WERI-Rb-1 (cell line): ENCODE measurements at regions not wholly inside any gene's neighbourhood (a gene's known extent, or its start where the extent isn't known, plus 50 kb on each side); places are given as distances from the start of the nearest gene placed in this dataset.

Source experiments
- DNase-seq: peaks from one replicate; pipeline ENCODE4 v3.0.0-alpha.2; 2020
- H3K27ac ChIP-seq: fragments of 250-450 bp; sonication (Bioruptor Pico); 2 replicates; pipeline ENCODE4 v1.5.1; 2020; ENCODE audit warnings: mild to moderate bottlenecking, moderate library complexity
- H3K27me3 ChIP-seq: fragments of 250-450 bp; sonication (Bioruptor Pico); 2 replicates; pipeline ENCODE4 v1.5.1; 2021; ENCODE audit warnings: mild to moderate bottlenecking, low read depth, moderate library complexity; ENCODE audit not compliant: insufficient read depth, severe bottlenecking
- H3K36me3 ChIP-seq: fragments of 250-450 bp; sonication (Bioruptor Pico); 2 replicates; pipeline ENCODE4 v1.5.1; 2020; ENCODE audit warnings: mild to moderate bottlenecking, moderate library complexity
- H3K4me3 ChIP-seq: 2 replicates; pipeline ENCODE4 v1.5.1; 2011; ENCODE audit warnings: low read depth, mild to moderate bottlenecking, control low read depth, low read length
- H3K9me3 ChIP-seq: fragments of 250-450 bp; sonication (Bioruptor Pico); 2 replicates; pipeline ENCODE4 v1.5.1; 2021; ENCODE audit warnings: mild to moderate bottlenecking, moderate library complexity; ENCODE audit not compliant: severe bottlenecking
- TF ChIP-seq, protein P1 (sequence below): IDR thresholded peaks from 2 replicates; pipeline ENCODE4 v1.5.1; 2011; ENCODE audit warnings: low read depth, mild to moderate bottlenecking, control low read depth, inconsistent platforms, low read length

DNA sequence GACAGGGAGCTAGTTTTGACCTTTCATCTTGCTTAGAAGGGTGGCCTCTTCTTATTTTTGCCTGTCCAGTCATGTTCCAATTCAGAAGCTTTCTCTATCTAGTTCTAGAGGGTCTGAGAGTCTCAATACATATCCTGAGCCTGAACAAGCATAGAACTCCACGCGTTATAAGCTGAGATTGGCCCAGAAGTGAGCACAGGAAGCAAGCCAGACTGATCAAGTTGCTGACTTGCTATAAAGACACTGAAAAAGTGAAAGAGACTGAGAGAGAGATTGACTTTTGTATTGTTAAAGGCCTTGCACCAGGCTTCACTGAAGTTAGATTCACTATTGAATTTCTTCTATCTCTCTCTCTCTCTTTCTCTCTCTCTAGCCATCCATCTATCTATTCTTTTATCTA, 142.7 kb upstream of the DOCK10 start:
- TF ChIP-seq, protein P1, sequence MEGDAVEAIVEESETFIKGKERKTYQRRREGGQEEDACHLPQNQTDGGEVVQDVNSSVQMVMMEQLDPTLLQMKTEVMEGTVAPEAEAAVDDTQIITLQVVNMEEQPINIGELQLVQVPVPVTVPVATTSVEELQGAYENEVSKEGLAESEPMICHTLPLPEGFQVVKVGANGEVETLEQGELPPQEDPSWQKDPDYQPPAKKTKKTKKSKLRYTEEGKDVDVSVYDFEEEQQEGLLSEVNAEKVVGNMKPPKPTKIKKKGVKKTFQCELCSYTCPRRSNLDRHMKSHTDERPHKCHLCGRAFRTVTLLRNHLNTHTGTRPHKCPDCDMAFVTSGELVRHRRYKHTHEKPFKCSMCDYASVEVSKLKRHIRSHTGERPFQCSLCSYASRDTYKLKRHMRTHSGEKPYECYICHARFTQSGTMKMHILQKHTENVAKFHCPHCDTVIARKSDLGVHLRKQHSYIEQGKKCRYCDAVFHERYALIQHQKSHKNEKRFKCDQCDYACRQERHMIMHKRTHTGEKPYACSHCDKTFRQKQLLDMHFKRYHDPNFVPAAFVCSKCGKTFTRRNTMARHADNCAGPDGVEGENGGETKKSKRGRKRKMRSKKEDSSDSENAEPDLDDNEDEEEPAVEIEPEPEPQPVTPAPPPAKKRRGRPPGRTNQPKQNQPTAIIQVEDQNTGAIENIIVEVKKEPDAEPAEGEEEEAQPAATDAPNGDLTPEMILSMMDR = no peak

DNA sequence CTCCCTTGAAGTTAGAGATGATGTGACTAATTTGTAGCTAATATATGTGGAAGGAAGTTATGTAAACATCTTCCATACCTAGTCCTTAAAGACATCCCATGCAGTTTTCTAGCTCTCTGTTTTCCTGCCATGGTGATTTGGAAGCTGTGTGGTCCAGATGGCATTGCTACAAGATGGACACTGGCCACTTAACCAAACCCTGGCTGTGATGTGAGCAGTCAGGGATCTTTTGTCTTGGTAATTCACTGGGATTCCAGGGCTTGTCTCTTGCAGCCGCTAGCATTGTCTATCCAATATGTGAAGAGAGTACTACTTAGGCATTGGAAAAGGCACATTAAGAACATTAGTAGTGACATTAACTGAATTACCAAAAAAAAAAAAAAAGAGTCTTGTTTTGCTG, 139.9 kb upstream of the DOCK10 start:
- Histone ChIP-seq H3K27ac (no peak overlapping the region), H3K4me3 (no peak overlapping the region), H3K36me3 (no peaks in the 10 kb centered on the region), H3K27me3 (no peaks in the 10 kb centered on the region), H3K9me3 (no peaks in the 10 kb centered on the region)
- DNase-seq = no peak
- TF ChIP-seq, protein P1 = no peak

More for the DNA sequence above, 142.7 kb upstream of the DOCK10 start:
- no peak for DNase-seq
- no peaks in the 10 kb centered on the region for H3K27me3 ChIP-seq
- no peaks in the 10 kb centered on the region for H3K9me3 ChIP-seq
- H3K27ac ChIP-seq = no peak overlapping the region
- H3K4me3 ChIP-seq = no peak overlapping the region
- H3K36me3 ChIP-seq = no peaks in the 10 kb centered on the region

DNA sequence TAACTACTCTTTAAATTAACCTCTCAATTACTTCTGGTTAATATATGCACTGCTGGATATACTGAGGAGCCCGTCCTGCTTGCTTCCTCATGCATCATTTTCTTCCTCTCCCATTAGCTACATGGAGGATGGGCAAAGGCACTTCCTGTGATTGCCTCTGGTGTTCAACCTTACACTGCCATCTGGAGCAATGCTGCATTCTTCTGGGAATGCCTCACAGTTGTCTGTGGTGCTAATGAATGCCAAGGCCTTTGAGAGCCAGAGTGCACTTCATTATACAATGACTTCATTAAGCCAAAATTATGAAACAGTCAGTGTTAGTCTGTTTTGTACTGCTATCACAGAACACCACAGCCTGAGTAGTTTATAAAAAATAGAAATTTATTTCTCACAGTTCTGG, 134.8 kb upstream of the DOCK10 start:
- TF ChIP-seq, protein P1 = no peak
- Histone ChIP-seq H3K27ac (no peak overlapping the region), H3K27me3 (no peaks in the 10 kb centered on the region), H3K9me3 (no peaks in the 10 kb centered on the region), H3K36me3 (no peaks in the 10 kb centered on the region), H3K4me3 (no peak overlapping the region)
- no peak for DNase-seq

DNA sequence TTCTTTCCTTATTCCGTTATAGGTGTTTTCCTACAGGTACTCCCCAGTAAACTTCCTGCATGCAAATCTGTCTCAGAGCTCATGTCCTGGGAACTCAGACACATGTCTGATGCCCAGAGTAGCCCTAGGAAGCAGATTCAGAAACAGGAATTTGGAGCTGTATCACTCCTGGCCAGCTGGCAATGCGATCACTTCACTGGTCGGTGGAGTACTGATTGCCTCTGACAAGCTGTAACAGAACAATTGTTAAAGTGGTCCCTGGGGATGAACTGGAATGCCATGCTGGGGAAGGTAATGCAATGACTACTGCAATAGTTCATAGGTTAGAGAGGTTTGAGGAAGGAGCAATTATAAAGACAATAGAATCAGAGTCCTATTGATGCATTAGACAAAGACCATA, 131.6 kb upstream of the DOCK10 start:
- TF ChIP-seq, protein P1 = no peak
- no peaks in the 10 kb centered on the region for H3K9me3 ChIP-seq

DNA sequence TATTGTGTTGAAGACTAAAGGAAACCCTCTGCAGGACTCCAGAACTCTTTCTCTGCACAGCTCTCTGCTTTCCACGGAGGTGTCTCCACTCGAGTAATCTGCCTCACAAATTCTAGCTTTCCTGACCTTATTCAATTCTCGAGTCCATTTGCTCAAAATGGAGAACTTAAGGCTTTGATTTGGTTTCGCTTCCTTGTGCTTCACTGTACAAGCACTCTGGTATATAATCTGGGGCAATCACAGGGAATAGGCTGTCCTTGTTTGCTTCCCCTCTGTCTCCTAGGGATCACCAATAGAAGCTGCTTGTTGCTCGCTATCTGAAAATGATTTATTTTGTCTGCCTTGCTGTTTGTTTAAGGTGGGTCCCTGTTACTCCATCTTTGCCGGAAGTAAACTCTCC, 129.1 kb upstream of the DOCK10 start:
- no peak overlapping the region for H3K4me3 ChIP-seq
- TF ChIP-seq, protein P1 = no peak

More for the DNA sequence above, 131.6 kb upstream of the DOCK10 start:
- no peak overlapping the region for H3K4me3 ChIP-seq
- no peaks in the 10 kb centered on the region for H3K36me3 ChIP-seq
- H3K27ac ChIP-seq = no peak overlapping the region
- no peak for DNase-seq
- no peaks in the 10 kb centered on the region for H3K27me3 ChIP-seq

DNA sequence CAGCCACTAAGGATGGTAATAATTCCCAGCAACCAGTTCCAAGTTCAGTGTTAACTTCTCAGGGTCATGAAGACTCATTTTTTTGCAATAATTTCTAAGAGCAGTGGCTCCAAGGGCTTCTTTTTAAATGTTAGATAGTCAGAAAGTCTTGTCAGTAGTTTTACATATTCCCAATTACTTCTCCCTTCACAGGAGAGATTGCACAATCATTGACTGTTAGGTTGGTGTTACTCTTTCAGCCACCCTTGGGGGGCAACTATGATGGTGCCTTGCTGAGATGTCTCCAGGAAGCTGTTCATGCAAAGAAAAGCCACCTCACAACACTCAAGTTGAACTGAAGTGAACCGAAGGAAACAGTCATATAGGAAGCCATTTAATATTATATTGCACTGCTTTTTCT, 127.9 kb upstream of the DOCK10 start:
- DNase-seq = no peak
- Histone ChIP-seq H3K4me3 (no peak overlapping the region), H3K27ac (no peak overlapping the region), H3K36me3 (no peaks in the 10 kb centered on the region), H3K27me3 (no peaks in the 10 kb centered on the region), H3K9me3 (no peaks in the 10 kb centered on the region)
- TF ChIP-seq, protein P1 = no peak

More for the DNA sequence above, 129.1 kb upstream of the DOCK10 start:
- Histone ChIP-seq H3K36me3 (no peaks in the 10 kb centered on the region), H3K9me3 (no peaks in the 10 kb centered on the region), H3K27me3 (no peaks in the 10 kb centered on the region), H3K27ac (no peak overlapping the region)
- no peak for DNase-seq
